IMR-90 (cell line): ENCODE measurements at regions not wholly inside any gene's neighbourhood (a gene's known extent, or its start where the extent isn't known, plus 50 kb on each side); places are given as distances from the start of the nearest gene placed in this dataset.
A peak's percentile ranks its signal among the peaks of the same experiment; 100 is the strongest.

Source experiments
- ATAC-seq: fragments of 200-7000 bp; cut with Tn5 transposase; 2 replicates; pipeline ENCODE4 v1.9.1; 2020; ENCODE audit warnings: low read depth, mild to moderate bottlenecking, moderate library complexity
- BruUV-seq: library from RNA; stranded (reverse); fragments of 400-500 nt; replicated peaks from 2 replicates; lab custom pipeline; 2021; lab: Mats Ljungman, UMichigan
- CTCF ChIA-PET: fragments of 300-600 bp; formaldehyde crosslinking; extraction: SDS; loops from one replicate; lab custom pipeline; 2021; ENCODE audit warnings: antibody characterized with exemption; lab: Yijun Ruan, JAX
- POLR2A ChIA-PET: fragments of 300-600 bp; sonication (Branson Sonifier 250); formaldehyde crosslinking; loops from one replicate; lab custom pipeline; 2022; ENCODE audit warnings: antibody characterized with exemption; ENCODE audit not compliant: unreplicated experiment; lab: Charles Lee
- DNase-seq: peaks from one replicate; pipeline ENCODE4 v3.0.0; 2013
- H2AFZ ChIP-seq: replicated peaks from 2 replicates; pipeline ENCODE3; 2013; ENCODE audit warnings: low read length, mild to moderate bottlenecking; ENCODE audit not compliant: poor library complexity
- H2AK5ac ChIP-seq: 2 replicates; pipeline ENCODE4 v1.6.1; 2013; ENCODE audit warnings: low read depth, low read length, inconsistent platforms
- H2AK9ac ChIP-seq: replicated peaks from 2 replicates; pipeline ENCODE3; 2013; ENCODE audit warnings: mild to moderate bottlenecking, low read depth, low read length, moderate library complexity; ENCODE audit not compliant: poor library complexity
- H2BK120ac ChIP-seq: 2 replicates; pipeline ENCODE4 v1.6.1; 2013; ENCODE audit warnings: low read depth, low read length, inconsistent platforms
- H2BK15ac ChIP-seq: 3 replicates; pipeline ENCODE4 v1.6.1; 2013; ENCODE audit warnings: low read depth, low read length, inconsistent platforms
- H2BK20ac ChIP-seq: 2 replicates; pipeline ENCODE4 v1.6.1; 2013; ENCODE audit warnings: low read depth, mild to moderate bottlenecking, inconsistent platforms, low read length, moderate library complexity
- H2BK5ac ChIP-seq: 2 replicates; pipeline ENCODE4 v1.6.1; 2013; ENCODE audit warnings: mild to moderate bottlenecking, low read depth, low read length, inconsistent platforms; ENCODE audit not compliant: poor library complexity, severe bottlenecking
- H3K14ac ChIP-seq: replicated peaks from 2 replicates; pipeline ENCODE4 v1.6.1; 2013; ENCODE audit warnings: low read depth, low read length, inconsistent platforms
- H3K18ac ChIP-seq: 2 replicates; pipeline ENCODE4 v1.6.1; 2013; ENCODE audit warnings: low read depth, low read length, control low read depth
- H3K23ac ChIP-seq: 2 replicates; pipeline ENCODE4 v1.6.1; 2013; ENCODE audit warnings: low read depth, low read length, inconsistent platforms
- H3K27ac ChIP-seq: 2 replicates; pipeline ENCODE4 v1.5.1; 2013; ENCODE audit warnings: mild to moderate bottlenecking, control low read depth, low read length; ENCODE audit not compliant: insufficient read depth
- H3K27me3 ChIP-seq: 2 replicates; pipeline ENCODE4 v1.6.1; 2013; ENCODE audit warnings: low read length; ENCODE audit not compliant: control insufficient read depth, insufficient read depth
- H3K36me3 ChIP-seq: 2 replicates; pipeline ENCODE4 v1.6.1; 2013; ENCODE audit warnings: low read length, mixed read lengths; ENCODE audit not compliant: control insufficient read depth, insufficient read depth
- H3K4ac ChIP-seq: 2 replicates; pipeline ENCODE4 v1.6.1; 2013; ENCODE audit warnings: low read depth, low read length, inconsistent platforms
- H3K4me1 ChIP-seq: 2 replicates; pipeline ENCODE4 v1.6.1; 2013; ENCODE audit warnings: low read length, mixed read lengths; ENCODE audit not compliant: control insufficient read depth, insufficient read depth
- H3K4me2 ChIP-seq: 2 replicates; pipeline ENCODE4 v1.6.1; 2013; ENCODE audit warnings: low read depth, mild to moderate bottlenecking, control low read depth, low read length, moderate library complexity
- H3K4me3 ChIP-seq: 2 replicates; pipeline ENCODE4 v1.5.1; 2013; ENCODE audit warnings: low read depth, mild to moderate bottlenecking, control low read depth, low read length, moderate library complexity; ENCODE audit not compliant: insufficient read depth
- H3K56ac ChIP-seq: 2 replicates; pipeline ENCODE4 v1.6.1; 2013; ENCODE audit warnings: low read length, inconsistent platforms; ENCODE audit not compliant: insufficient read depth; ENCODE audit errors: extremely low read depth
- H3K79me1 ChIP-seq, 2 experiments: 2 replicates each; pipeline ENCODE4 v1.6.1; 2013; ENCODE audit warnings: low read length in 2 of 2, inconsistent platforms in 1 of 2, low read depth in 1 of 2
- H3K9ac ChIP-seq: 2 replicates; pipeline ENCODE4 v1.6.1; 2013; ENCODE audit warnings: low read depth, low read length, control low read depth
- H3K9me1 ChIP-seq: 2 replicates; pipeline ENCODE4 v1.6.1; 2013; ENCODE audit warnings: low read length, inconsistent platforms; ENCODE audit not compliant: insufficient read depth
- H3K9me3 ChIP-seq: 2 replicates; pipeline ENCODE4 v1.6.1; 2013; ENCODE audit warnings: low read length; ENCODE audit not compliant: control insufficient read depth, insufficient read depth
- H4K20me1 ChIP-seq: 2 replicates; pipeline ENCODE4 v1.6.1; 2013; ENCODE audit warnings: low read length, inconsistent platforms; ENCODE audit not compliant: insufficient read depth
- H4K5ac ChIP-seq: 2 replicates; pipeline ENCODE4 v1.6.1; 2013; ENCODE audit warnings: mild to moderate bottlenecking, low read depth, low read length, control low read depth
- H4K8ac ChIP-seq, 2 experiments: 2 replicates each; pipeline ENCODE4 v1.6.1; 2013; ENCODE audit warnings: low read depth in 2 of 2, low read length in 2 of 2, control low read depth in 1 of 2, inconsistent platforms in 1 of 2
- H4K91ac ChIP-seq: 2 replicates; pipeline ENCODE4 v1.6.1; 2013; ENCODE audit warnings: low read depth, low read length, inconsistent platforms; ENCODE audit not compliant: insufficient read depth
- CEBPB ChIP-seq: IDR thresholded peaks from 2 replicates; pipeline ENCODE4 v1.6.1; 2012; ENCODE audit warnings: low read depth, low read length, improper control_type of control experiment
- CTCF ChIP-seq: conservative IDR thresholded peaks from 2 replicates; pipeline ENCODE4 v1.5.1; 2012; ENCODE audit warnings: mild to moderate bottlenecking, low read depth, low read length, improper control_type of control experiment
- WGBS, 2 experiments: methylation state at CpG; one replicate each; pipeline versions ENCODE4 v1.1.5 to v1.1.7; 2013; ENCODE audit warnings: missing lambda C conversion rate in 2 of 2; ENCODE audit not compliant: insufficient read length in 1 of 2; ENCODE audit errors: extremely low coverage in 2 of 2; 5-methylcytosine and 5-hydroxymethylcytosine counted together
- dilution Hi-C: fragments of 300-500 bp; cut with HindIII; formaldehyde crosslinking; loops from one replicate; pipeline ENCODE4 v1.14.3; 2018; ENCODE audit warnings: low sequenced_read_pairs; ENCODE audit not compliant: unreplicated experiment
- in situ Hi-C: fragments of 300-500 bp; cut with MboI; formaldehyde crosslinking; loops from 3 replicates; pipeline ENCODE4 v1.14.3; 2019; ENCODE audit warnings: low sequenced_read_pairs, inconsistent platforms, mixed read lengths
- intact Hi-C: fragments of 100-400 bp; cut with micrococcal nuclease; formaldehyde crosslinking; loops from 2 replicates; pipeline ENCODE4 v1.10.0; 2022

- no peak overlapping the region for H4K91ac ChIP-seq
- H2BK15ac ChIP-seq, result no peak overlapping the region
- H3K27me3 ChIP-seq, result no peaks in the 10 kb centered on the region
- 75% methylated on average over 4 of the region's 11 CpGs; no CpG with 5 or more reads in 1 of the 2 experiments for WGBS, 2 experiments
- H3K9me3 ChIP-seq, result no peaks in the 10 kb centered on the region
- no peak overlapping the region for H3K27ac ChIP-seq
- H2AK5ac ChIP-seq, result no peak overlapping the region
- no peak overlapping the region for H2BK120ac ChIP-seq
- no peaks in the 10 kb centered on the region for H4K20me1 ChIP-seq
- H3K79me1 ChIP-seq, result no peaks in the 10 kb centered on the region
- DNase-seq, result no peak
- no peak overlapping the region for H3K4ac ChIP-seq
- no TSS peak for BruUV-seq
- TF ChIP-seq CEBPB, result no peak
- no peak for TF ChIP-seq CTCF
- H2BK5ac ChIP-seq, result no peak overlapping the region
- H2AFZ ChIP-seq, result peak overlapping the region; percentile 38
- H3K18ac ChIP-seq, result no peak overlapping the region
- H3K4me1 ChIP-seq, result peaks cover 8% of the 10 kb centered on the region
- no peak overlapping the region for H3K4me2 ChIP-seq
- no peak overlapping the region for H4K5ac ChIP-seq
- no peak overlapping the region for H2BK20ac ChIP-seq
- no peaks in the 10 kb centered on the region for H3K36me3 ChIP-seq
- peaks cover 9% of the 10 kb centered on the region for H3K9me1 ChIP-seq
- no peak overlapping the region for H4K8ac ChIP-seq
- intact Hi-C loops, result no loop called here
- H2AK9ac ChIP-seq, result peak overlapping the region; percentile 68
- no peak overlapping the region for H3K14ac ChIP-seq
- no peak overlapping the region for H3K23ac ChIP-seq
- dilution Hi-C loops, result no loop called here
- in situ Hi-C loops, result no loop called here
- ChIA-PET POLR2A (no interaction called here), CTCF (no interaction called here)
- no peak overlapping the region for H3K4me3 ChIP-seq
- ATAC-seq, result no peak
- no peak overlapping the region for H3K56ac ChIP-seq
- H3K9ac ChIP-seq, result no peak overlapping the region
Measured at GRCh38 chr16:86895606-86896005, 317.3 kb downstream of the FOXL1 start.
